Esophagus muscularis mucosa (tissue), 3 donors: ENCODE measurements at regions not wholly inside any gene's neighbourhood (a gene's known extent, or its start where the extent isn't known, plus 50 kb on each side); places are given as distances from the start of the nearest gene placed in this dataset.
"Not testable (repeated sequence)": the region's sequence is repeated elsewhere in the genome, so short reads cannot be mapped to it uniquely, and the experiment has no call there.

Experiments used
- CTCF ChIP-seq, 3 experiments: fragments of 200-600 bp in 2 of 3; fragments of 450-650 bp in 1 of 3; sonication (generic) in 2 of 3; IDR thresholded peaks; one replicate each; pipeline ENCODE4 v1.5.1; 2017 to 2019; ENCODE audit warnings: antibody characterized with exemption in 3 of 3, mild to moderate bottlenecking in 2 of 3, moderate library complexity in 1 of 3
- POLR2AphosphoS5 ChIP-seq, 2 donors: sonication (generic); formaldehyde crosslinking; IDR thresholded peaks; one replicate each; pipeline ENCODE4 v1.6.1; 2017; ENCODE audit warnings: antibody characterized with exemption in 2 of 2

DNA sequence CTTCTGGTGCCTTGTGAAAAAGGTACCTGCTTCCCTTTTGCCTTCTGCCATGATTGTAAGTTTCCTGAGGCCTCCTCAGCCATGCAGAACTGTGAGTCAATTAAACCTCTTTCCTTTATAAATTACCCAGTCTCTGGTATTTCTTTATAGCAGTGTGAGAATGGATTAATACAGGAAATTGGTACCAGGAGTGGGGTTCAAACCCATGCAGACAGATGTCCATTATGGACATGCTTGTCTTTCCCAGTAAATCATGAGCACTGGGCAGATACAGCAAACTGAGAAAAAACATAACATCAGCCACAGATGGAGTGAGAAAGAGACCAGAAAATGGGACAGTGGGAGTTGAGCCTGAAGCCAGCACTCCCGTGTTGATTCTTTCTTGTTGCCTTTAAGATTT is 127.5 kb downstream of the TFCP2L1 start:
- not testable (repeated sequence) for TF ChIP-seq CTCF, POLR2AphosphoS5 (IDR thresholded peaks at IDR 0.05)
